Keratinocyte (primary cell): ENCODE measurements at regions not wholly inside any gene's neighbourhood (a gene's known extent, or its start where the extent isn't known, plus 50 kb on each side); places are given as distances from the start of the nearest gene placed in this dataset.

Experiments
- DNase-seq: peaks from one replicate; pipeline ENCODE4 v3.0.0-alpha.2; 2011; ENCODE audit warnings: low read depth, missing footprints, low spot score
- FAIRE-seq: peaks from 2 replicates; lab custom pipeline; 2011; peaks lifted over from hg19 to GRCh38; lab: Jason Lieb, UNC
- H2AFZ ChIP-seq: 2 replicates; pipeline ENCODE4 v1.6.0; 2012; ENCODE audit warnings: low read length, control low read depth, inconsistent platforms; ENCODE audit not compliant: control insufficient read depth
- H3K27ac ChIP-seq: 2 replicates; pipeline ENCODE4 v1.5.1; 2011; ENCODE audit warnings: low read length; ENCODE audit not compliant: control insufficient read depth, insufficient read depth
- H3K27me3 ChIP-seq: 3 replicates; pipeline ENCODE4 v1.6.0; 2011; ENCODE audit warnings: low read length; ENCODE audit not compliant: control insufficient read depth, insufficient read depth; ENCODE audit errors: extremely low read depth
- H3K36me3 ChIP-seq, 2 experiments: 2 replicates in 1 of 2; 3 replicates in 1 of 2; pipeline ENCODE4 v1.5.1; 2011; ENCODE audit warnings: low read length in 2 of 2, mild to moderate bottlenecking in 1 of 2; ENCODE audit not compliant: control insufficient read depth in 2 of 2, insufficient read depth in 2 of 2; ENCODE audit errors: extremely low read depth in 1 of 2
- H3K4me1 ChIP-seq: 3 replicates; pipeline ENCODE4 v1.5.1; 2011; ENCODE audit warnings: low read length; ENCODE audit not compliant: control insufficient read depth, insufficient read depth; ENCODE audit errors: extremely low read depth
- H3K4me2 ChIP-seq: 3 replicates; pipeline ENCODE4 v1.6.0; 2011; ENCODE audit warnings: low read depth, low read length; ENCODE audit not compliant: control insufficient read depth, insufficient read depth; ENCODE audit errors: extremely low read depth
- H3K4me3 ChIP-seq, 3 experiments: fragments of 200-600 bp in 1 of 3; sonication (generic) in 1 of 3; 2 replicates in 2 of 3; 3 replicates in 1 of 3; pipeline ENCODE4 v1.5.1; 2011 to 2016; ENCODE audit warnings: low read length in 3 of 3, mild to moderate bottlenecking in 3 of 3, control low read depth in 2 of 3, inconsistent platforms in 1 of 3, low read depth in 1 of 3, mixed read lengths in 1 of 3, mixed run types in 1 of 3, moderate library complexity in 1 of 3; ENCODE audit not compliant: control insufficient read depth in 2 of 3, insufficient read depth in 2 of 3; ENCODE audit errors: extremely low read depth in 1 of 3
- H3K79me2 ChIP-seq: 2 replicates; pipeline ENCODE4 v1.6.0; 2012; ENCODE audit warnings: low read length; ENCODE audit not compliant: control insufficient read depth, insufficient read depth
- H3K9ac ChIP-seq: 3 replicates; pipeline ENCODE4 v1.6.0; 2011; ENCODE audit warnings: low read length; ENCODE audit not compliant: control insufficient read depth, insufficient read depth; ENCODE audit errors: extremely low read depth
- H3K9me1 ChIP-seq: 3 replicates; pipeline ENCODE4 v1.6.0; 2011; ENCODE audit warnings: low read length; ENCODE audit not compliant: control insufficient read depth, insufficient read depth; ENCODE audit errors: extremely low read depth
- H3K9me3 ChIP-seq: 2 replicates; pipeline ENCODE4 v1.5.1; 2012; ENCODE audit warnings: low read depth, low read length; ENCODE audit not compliant: control insufficient read depth
- H4K20me1 ChIP-seq: 3 replicates; pipeline ENCODE4 v1.6.0; 2011; ENCODE audit warnings: low read length; ENCODE audit not compliant: control insufficient read depth, insufficient read depth; ENCODE audit errors: extremely low read depth
- CTCF ChIP-seq, 3 experiments: IDR thresholded peaks in 1 of 3; conservative IDR thresholded peaks in 1 of 3; optimal IDR thresholded peaks in 1 of 3; 2 replicates in 2 of 3; 3 replicates in 1 of 3; pipeline versions ENCODE3 to v1.5.1; 2011; ENCODE audit warnings: low read length in 3 of 3, mild to moderate bottlenecking in 3 of 3, moderate library complexity in 2 of 3, control low read depth in 1 of 3, inconsistent platforms in 1 of 3; ENCODE audit not compliant: insufficient read depth in 2 of 3; ENCODE audit errors: extremely low read depth in 1 of 3
- EZH2 ChIP-seq: IDR thresholded peaks from one replicate; pipeline ENCODE4 v1.6.1; 2012; ENCODE audit warnings: inconsistent platforms, mild to moderate bottlenecking, low read length, moderate library complexity
- dilution Hi-C: fragments of 300-500 bp; cut with MboI; formaldehyde crosslinking; loops from one replicate; pipeline ENCODE4 v1.7.0; 2020; ENCODE audit warnings: low sequenced_read_pairs; ENCODE audit not compliant: extremely low pct_ligation_motif_present

GRCh38 chr6:154891901-154892300 is 103.2 kb upstream of the TIAM2 start:
- FAIRE-seq = no peak
- H3K27me3 ChIP-seq = no peaks in the 10 kb centered on the region
- no peaks in the 10 kb centered on the region for H3K9me3 ChIP-seq
- H3K79me2 ChIP-seq = no peaks in the 10 kb centered on the region
- H3K36me3 ChIP-seq = no peaks in the 10 kb centered on the region
- H3K4me2 ChIP-seq = no peak overlapping the region
- no peak overlapping the region for H3K9ac ChIP-seq
- no peaks in the 10 kb centered on the region for H3K9me1 ChIP-seq
- no peak for DNase-seq
- H4K20me1 ChIP-seq = no peaks in the 10 kb centered on the region
- no peak overlapping the region for H2AFZ ChIP-seq
- TF ChIP-seq CTCF (optimal IDR thresholded peaks at IDR 0.05 in 1 of 3, IDR thresholded peaks at IDR 0.05 in 1 of 3, conservative IDR thresholded peaks at IDR 0.05 in 1 of 3; ENCODE audit: extremely low read depth in 1 of 3, insufficient read depth in 2 of 3, low read length in 3 of 3) (no peak), EZH2 (no peak)
- peaks cover 5% of the 10 kb centered on the region for H3K4me1 ChIP-seq
- no peak overlapping the region for H3K27ac ChIP-seq
- H3K4me3 ChIP-seq = no peak overlapping the region
- dilution Hi-C loops = no loop called here

GRCh38 chr6:154893917-154894316 is 101.2 kb upstream of the TIAM2 start:
- TF ChIP-seq CTCF (optimal IDR thresholded peaks at IDR 0.05 in 1 of 3, IDR thresholded peaks at IDR 0.05 in 1 of 3, conservative IDR thresholded peaks at IDR 0.05 in 1 of 3; ENCODE audit: extremely low read depth in 1 of 3, insufficient read depth in 2 of 3, low read length in 3 of 3) (no peak), EZH2 (no peak)
- dilution Hi-C loops = no loop called here
- H3K4me2 ChIP-seq = no peak overlapping the region

More at GRCh38 chr6:154893917-154894316, 101.2 kb upstream of the TIAM2 start:
- no peak for DNase-seq
- FAIRE-seq = no peak
- no peak overlapping the region for H3K27ac ChIP-seq
- no peak overlapping the region for H3K9ac ChIP-seq
- no peaks in the 10 kb centered on the region for H3K9me3 ChIP-seq
- H3K79me2 ChIP-seq = no peaks in the 10 kb centered on the region
- no peaks in the 10 kb centered on the region for H3K27me3 ChIP-seq
- no peak overlapping the region for H3K4me3 ChIP-seq
- no peaks in the 10 kb centered on the region for H3K9me1 ChIP-seq
- H3K4me1 ChIP-seq = no peaks in the 10 kb centered on the region
- H3K36me3 ChIP-seq = no peaks in the 10 kb centered on the region
- no peak overlapping the region for H2AFZ ChIP-seq
- no peaks in the 10 kb centered on the region for H4K20me1 ChIP-seq
